Testis (tissue), 2 donors: ENCODE measurements at regions not wholly inside any gene's neighbourhood (a gene's known extent, or its start where the extent isn't known, plus 50 kb on each side); places are given as distances from the start of the nearest gene placed in this dataset.

Source experiments
- CTCF ChIP-seq, 3 experiments: fragments of 450-650 bp in 2 of 3; fragments of 200-600 bp in 1 of 3; sonication (generic) in 1 of 3; IDR thresholded peaks; one replicate each; pipeline ENCODE4 v1.5.1; 2016 to 2019; ENCODE audit warnings: antibody characterized with exemption in 3 of 3, mild to moderate bottlenecking in 2 of 3, moderate library complexity in 1 of 3
- POLR2A ChIP-seq: fragments of 450-650 bp; IDR thresholded peaks from one replicate; pipeline ENCODE4 v1.6.1; 2017; ENCODE audit warnings: antibody characterized with exemption, mild to moderate bottlenecking, moderate library complexity

DNA sequence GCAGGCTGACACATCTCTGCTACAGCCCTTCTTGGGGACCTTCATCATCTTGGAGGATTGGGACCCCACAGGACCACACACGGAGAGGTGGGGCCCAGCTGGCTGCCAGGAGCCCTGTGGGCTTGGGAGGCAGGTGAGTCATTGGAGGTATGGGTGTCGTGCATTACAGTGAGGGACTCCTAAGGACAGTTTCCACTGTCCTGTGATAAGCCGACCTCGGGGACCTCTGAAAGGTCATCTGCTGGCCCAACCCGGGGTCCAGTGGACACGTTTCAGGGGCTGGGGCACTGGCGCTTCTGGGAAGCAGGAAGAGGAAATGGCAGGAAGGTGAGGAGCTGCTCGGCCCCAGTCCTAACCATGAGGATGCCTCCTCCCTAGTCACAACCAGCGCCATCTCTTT, 238.0 kb downstream of the BCL11B start:
- no peak for TF ChIP-seq CTCF (IDR thresholded peaks at IDR 0.05)
- no peak for TF ChIP-seq POLR2A
